T-cell (primary cell): ENCODE measurements at regions not wholly inside any gene's neighbourhood (a gene's known extent, or its start where the extent isn't known, plus 50 kb on each side); places are given as distances from the start of the nearest gene placed in this dataset.

Source experiments
- ATAC-seq, 4 experiments: fragments of 200-7000 bp in 3 of 4; fragments of 150-1000 bp in 1 of 4; cut with Tn5 transposase; replicated peaks in 1 of 4; 1 replicate in 3 of 4; 2 replicates in 1 of 4; pipeline ENCODE4 v1.10.0; 2021; ENCODE audit warnings: moderate library complexity in 3 of 4, mild to moderate bottlenecking in 2 of 4, moderate number of reproducible peaks in 1 of 4
- CTCF ChIA-PET, 2 donors: fragments of 300-600 bp; sonication (Branson Sonifier 250); formaldehyde crosslinking; loops; one replicate each; lab custom pipeline; 2022; ENCODE audit warnings: antibody characterized with exemption in 2 of 2; lab: Charles Lee
- POLR2A ChIA-PET, 2 donors: fragments of 300-600 bp; sonication (Branson Sonifier 250); formaldehyde crosslinking; loops; one replicate each; lab custom pipeline; 2022; ENCODE audit warnings: antibody characterized with exemption in 2 of 2; lab: Charles Lee
- DNase-seq, 35 experiments: peaks; one replicate each; pipeline versions ENCODE4 v3.0.0 to v3.0.0-alpha.2; 2013 to 2023
- H3K27ac ChIP-seq: one replicate; pipeline ENCODE4 v1.5.1; 2013; ENCODE audit warnings: low read length
- H3K27me3 ChIP-seq, 2 experiments: replicated peaks in 1 of 2; 1 replicate in 1 of 2; 2 replicates in 1 of 2; pipeline versions ENCODE4 v1.6.1 to v1.7.0; 2013; ENCODE audit warnings: low read length in 1 of 2, mixed read lengths in 1 of 2; ENCODE audit not compliant: control insufficient read depth in 2 of 2, insufficient read depth in 2 of 2; ENCODE audit errors: extremely low read depth in 1 of 2
- H3K36me3 ChIP-seq, 2 donors: 1 replicate in 1 of 2; 2 replicates in 1 of 2; pipeline versions ENCODE4 v1.6.1 to v1.7.0; 2013; ENCODE audit warnings: low read length in 1 of 2; ENCODE audit not compliant: control insufficient read depth in 2 of 2, insufficient read depth in 1 of 2; ENCODE audit errors: extremely low read depth in 1 of 2
- H3K4me1 ChIP-seq, 2 experiments: 1 replicate in 1 of 2; 2 replicates in 1 of 2; pipeline versions ENCODE4 v1.6.1 to v1.7.0; 2013; ENCODE audit warnings: low read length in 2 of 2, mixed read lengths in 1 of 2; ENCODE audit not compliant: insufficient read depth in 2 of 2, control insufficient read depth in 1 of 2; ENCODE audit errors: extremely low read depth in 1 of 2
- H3K4me3 ChIP-seq, 2 donors: 1 replicate in 1 of 2; 2 replicates in 1 of 2; pipeline versions ENCODE4 v1.5.1 to v1.7.0; 2013; ENCODE audit warnings: mild to moderate bottlenecking in 2 of 2, low read length in 1 of 2, moderate library complexity in 1 of 2; ENCODE audit not compliant: control insufficient read depth in 1 of 2; ENCODE audit errors: extremely low read depth in 1 of 2
- H3K9me3 ChIP-seq: 2 replicates; pipeline ENCODE4 v1.7.0; 2013
- H3K27ac Mint-ChIP-seq, 2 donors: one replicate each; pipeline ENCODE4 v1.8.0; 2020 to 2021; ENCODE audit warnings: mild to moderate bottlenecking in 2 of 2, mixed read lengths in 2 of 2
- H3K27me3 Mint-ChIP-seq, 2 donors: one replicate each; pipeline ENCODE4 v1.8.0; 2021 to 2022; ENCODE audit warnings: mixed read lengths in 2 of 2
- H3K36me3 Mint-ChIP-seq: one replicate; pipeline ENCODE4 v1.8.0; 2021; ENCODE audit warnings: mixed read lengths
- H3K4me1 Mint-ChIP-seq, 3 donors: one replicate each; pipeline ENCODE4 v1.8.0; 2020 to 2022; ENCODE audit warnings: mixed read lengths in 3 of 3, mild to moderate bottlenecking in 1 of 3
- H3K4me3 Mint-ChIP-seq, 3 donors: one replicate each; pipeline ENCODE4 v1.8.0; 2020 to 2022; ENCODE audit warnings: mild to moderate bottlenecking in 3 of 3, mixed read lengths in 3 of 3, moderate library complexity in 3 of 3
- H3K9me3 Mint-ChIP-seq, 3 donors: one replicate each; pipeline ENCODE4 v1.8.0; 2020 to 2022; ENCODE audit warnings: mixed read lengths in 3 of 3
- WGBS: methylation state at CpG from one replicate; pipeline ENCODE4 v1.1.5; 2013; ENCODE audit warnings: missing lambda C conversion rate; ENCODE audit not compliant: insufficient coverage; 5-methylcytosine and 5-hydroxymethylcytosine counted together

GRCh38 chr9:131801810-131802209 lies 61.9 kb upstream of the RAPGEF1 start:
- H3K36me3 Mint-ChIP-seq, result no peaks in the 10 kb centered on the region
- WGBS, result 23% methylated on average over 5 of the region's 8 CpGs
- CTCF ChIA-PET, result no interaction called here

GRCh38 chr9:131800843-131801242 lies 61.0 kb upstream of the RAPGEF1 start:
- Mint-ChIP-seq H3K27ac (no peak overlapping the region), H3K4me1 (no peaks in the 10 kb centered on the region), H3K9me3 (peaks cover 0 to 5% (median 5%) of the 10 kb centered on the region in 3 donors), H3K4me3 (no peak overlapping the region), H3K27me3 (peaks cover 27 to 47% of the 10 kb centered on the region in 2 donors), H3K36me3 (no peaks in the 10 kb centered on the region)
- 43% methylated on average over 1 of the region's 2 CpGs for WGBS
- ChIA-PET CTCF (no interaction called here), POLR2A (no interaction called here)
- H3K4me3 ChIP-seq, result no peak overlapping the region
- ATAC-seq (no peak), DNase-seq (no peak)
- H3K27me3 ChIP-seq, result peaks cover 0 to 41% of the 10 kb centered on the region in 2 experiments
- no peaks in the 10 kb centered on the region for H3K4me1 ChIP-seq
- no peaks in the 10 kb centered on the region for H3K36me3 ChIP-seq
- no peak overlapping the region for H3K27ac ChIP-seq
- H3K9me3 ChIP-seq, result no peaks in the 10 kb centered on the region

More at GRCh38 chr9:131801810-131802209, 61.9 kb upstream of the RAPGEF1 start:
- Histone ChIP-seq H3K36me3 (no peaks in the 10 kb centered on the region), H3K27ac (no peak overlapping the region), H3K4me3 (no peak overlapping the region), H3K9me3 (no peaks in the 10 kb centered on the region), H3K4me1 (no peaks in the 10 kb centered on the region), H3K27me3 (peaks cover 2 to 48% of the 10 kb centered on the region in 2 experiments)
- no peak for DNase-seq
- no peak for ATAC-seq
- Mint-ChIP-seq H3K4me1 (no peaks in the 10 kb centered on the region), H3K9me3 (peaks cover 0 to 5% (median 5%) of the 10 kb centered on the region in 3 donors), H3K4me3 (no peak overlapping the region), H3K27ac (peak overlapping the region in 1 of 2 donors; percentile 11), H3K27me3 (peaks cover 34 to 52% of the 10 kb centered on the region in 2 donors)
- POLR2A ChIA-PET, result no interaction called here

- DNase-seq (no peak), ATAC-seq (no peak)
- H3K4me3 Mint-ChIP-seq, result no peak overlapping the region
- WGBS, result no CpG with 5 or more reads among the region's 2 CpGs
- no peaks in the 10 kb centered on the region for H3K36me3 Mint-ChIP-seq
- peaks cover 0 to 41% of the 10 kb centered on the region in 2 experiments for H3K27me3 ChIP-seq
- no peaks in the 10 kb centered on the region for H3K36me3 ChIP-seq
- H3K9me3 ChIP-seq, result no peaks in the 10 kb centered on the region
- H3K4me3 ChIP-seq, result no peak overlapping the region
- H3K9me3 Mint-ChIP-seq, result peaks cover 0 to 9% (median 5%) of the 10 kb centered on the region in 3 donors
- no peaks in the 10 kb centered on the region for H3K4me1 ChIP-seq
- H3K27ac ChIP-seq, result no peak overlapping the region
- no peaks in the 10 kb centered on the region for H3K4me1 Mint-ChIP-seq
- CTCF ChIA-PET, result no interaction called here
- H3K27ac Mint-ChIP-seq, result no peak overlapping the region
- H3K27me3 Mint-ChIP-seq, result peaks cover 24 to 43% of the 10 kb centered on the region in 2 donors
- POLR2A ChIA-PET, result no interaction called here
Observed at GRCh38 chr9:131800366-131800765, 60.5 kb upstream of the RAPGEF1 start.

- Histone ChIP-seq H3K4me1 (no peaks in the 10 kb centered on the region), H3K9me3 (no peaks in the 10 kb centered on the region), H3K36me3 (no peaks in the 10 kb centered on the region), H3K4me3 (no peak overlapping the region), H3K27ac (no peak overlapping the region), H3K27me3 (peaks cover 0 to 45% of the 10 kb centered on the region in 2 experiments)
- ATAC-seq (no peak), DNase-seq (peak in 29 of 35 experiments; percentile 6 to 64 (median 31))
- Mint-ChIP-seq H3K27me3 (peaks cover 28 to 50% of the 10 kb centered on the region in 2 donors), H3K9me3 (peaks cover 0 to 9% (median 5%) of the 10 kb centered on the region in 3 donors), H3K27ac (no peak overlapping the region), H3K4me3 (no peak overlapping the region), H3K4me1 (no peaks in the 10 kb centered on the region), H3K36me3 (no peaks in the 10 kb centered on the region)
- CTCF ChIA-PET, result no interaction called here
- 50% methylated on average over 5 of the region's 8 CpGs for WGBS
- POLR2A ChIA-PET, result no interaction called here
Observed at GRCh38 chr9:131799177-131799823, 59.4 kb upstream of the RAPGEF1 start.

- no peaks in the 10 kb centered on the region for H3K36me3 Mint-ChIP-seq
- peaks cover 0 to 9% (median 5%) of the 10 kb centered on the region in 3 donors for H3K9me3 Mint-ChIP-seq
- POLR2A ChIA-PET, result no interaction called here
- 52% methylated on average over 4 of the region's 7 CpGs for WGBS
- Histone ChIP-seq H3K27ac (no peak overlapping the region), H3K4me3 (no peak overlapping the region), H3K9me3 (no peaks in the 10 kb centered on the region), H3K27me3 (peaks cover 0 to 51% of the 10 kb centered on the region in 2 experiments), H3K4me1 (no peaks in the 10 kb centered on the region), H3K36me3 (no peaks in the 10 kb centered on the region)
- no peaks in the 10 kb centered on the region for H3K4me1 Mint-ChIP-seq
- DNase-seq (no peak), ATAC-seq (no peak)
- CTCF ChIA-PET, result no interaction called here
- no peak overlapping the region for H3K27ac Mint-ChIP-seq
- peaks cover 35 to 46% of the 10 kb centered on the region in 2 donors for H3K27me3 Mint-ChIP-seq
- no peak overlapping the region for H3K4me3 Mint-ChIP-seq
Observed at GRCh38 chr9:131798246-131798645, 58.4 kb upstream of the RAPGEF1 start.

GRCh38 chr9:131794393-131794792 lies 54.5 kb upstream of the RAPGEF1 start:
- Histone ChIP-seq H3K4me3 (no peak overlapping the region), H3K4me1 (no peaks in the 10 kb centered on the region), H3K36me3 (no peaks in the 10 kb centered on the region), H3K9me3 (no peaks in the 10 kb centered on the region), H3K27me3 (peaks cover 0 to 61% of the 10 kb centered on the region in 2 experiments), H3K27ac (no peak overlapping the region)
- Mint-ChIP-seq H3K4me1 (no peaks in the 10 kb centered on the region), H3K27ac (no peak overlapping the region), H3K9me3 (peaks cover 0 to 4% (median 0%) of the 10 kb centered on the region in 3 donors), H3K27me3 (peaks cover 17 to 47% of the 10 kb centered on the region in 2 donors), H3K36me3 (no peaks in the 10 kb centered on the region), H3K4me3 (no peak overlapping the region)
- 83% methylated on average over 9 of the region's 15 CpGs for WGBS
- ATAC-seq, result no peak
- ChIA-PET POLR2A (no interaction called here), CTCF (no interaction called here)
- DNase-seq, result no peak
